KMS-11 (cell line): ENCODE measurements at regions not wholly inside any gene's neighbourhood (a gene's known extent, or its start where the extent isn't known, plus 50 kb on each side); places are given as distances from the start of the nearest gene placed in this dataset.

Experiments used
- H2AFZ ChIP-seq: fragments of 200-600 bp; sonication (generic); 2 replicates; pipeline ENCODE4 v1.6.1; 2016; ENCODE audit warnings: antibody characterized with exemption, mixed run types, low read depth
- H3K27ac ChIP-seq: fragments of 200-600 bp; sonication (generic); 2 replicates; pipeline ENCODE4 v1.6.1; 2016; ENCODE audit warnings: mild to moderate bottlenecking, mixed run types
- H3K27me3 ChIP-seq: fragments of 200-600 bp; sonication (generic); 2 replicates; pipeline ENCODE4 v1.6.1; 2017; ENCODE audit warnings: mild to moderate bottlenecking, low read depth, mixed run types, moderate library complexity; ENCODE audit not compliant: insufficient read depth
- H3K36me3 ChIP-seq: fragments of 200-600 bp; sonication (generic); 2 replicates; pipeline ENCODE4 v1.6.1; 2017; ENCODE audit warnings: mild to moderate bottlenecking, mixed run types; ENCODE audit not compliant: insufficient read depth
- H3K4me1 ChIP-seq: fragments of 200-600 bp; sonication (generic); 2 replicates; pipeline ENCODE4 v1.6.1; 2016; ENCODE audit warnings: mild to moderate bottlenecking, low read depth, mixed run types; ENCODE audit not compliant: poor library complexity, severe bottlenecking
- H3K4me2 ChIP-seq: fragments of 200-600 bp; sonication (generic); 2 replicates; pipeline ENCODE4 v1.7.0; 2016; ENCODE audit warnings: mild to moderate bottlenecking, mixed run types
- H3K4me3 ChIP-seq: fragments of 200-600 bp; sonication (generic); IDR thresholded peaks from 2 replicates; pipeline ENCODE4 v1.6.1; 2017; ENCODE audit warnings: low read depth, low read length, mixed read lengths; ENCODE audit not compliant: insufficient read depth
- H3K79me2 ChIP-seq: fragments of 200-600 bp; sonication (generic); 2 replicates; pipeline ENCODE4 v1.6.1; 2016; ENCODE audit warnings: low read depth, mixed run types; ENCODE audit not compliant: insufficient read depth
- H3K9ac ChIP-seq: fragments of 200-600 bp; sonication (generic); 2 replicates; pipeline ENCODE4 v1.6.1; 2016; ENCODE audit warnings: mild to moderate bottlenecking, mixed run types
- H4K20me1 ChIP-seq: fragments of 200-600 bp; sonication (generic); 2 replicates; pipeline ENCODE4 v1.6.1; 2016; ENCODE audit warnings: mild to moderate bottlenecking, mixed run types; ENCODE audit not compliant: insufficient read depth
- TF ChIP-seq, protein P1 (sequence below): fragments of 200-600 bp; sonication (generic); conservative IDR thresholded peaks from 2 replicates; pipeline ENCODE4 v1.6.1; 2017; ENCODE audit warnings: low read depth, mild to moderate bottlenecking, antibody characterized with exemption, low read length, moderate library complexity, mixed read lengths

DNA sequence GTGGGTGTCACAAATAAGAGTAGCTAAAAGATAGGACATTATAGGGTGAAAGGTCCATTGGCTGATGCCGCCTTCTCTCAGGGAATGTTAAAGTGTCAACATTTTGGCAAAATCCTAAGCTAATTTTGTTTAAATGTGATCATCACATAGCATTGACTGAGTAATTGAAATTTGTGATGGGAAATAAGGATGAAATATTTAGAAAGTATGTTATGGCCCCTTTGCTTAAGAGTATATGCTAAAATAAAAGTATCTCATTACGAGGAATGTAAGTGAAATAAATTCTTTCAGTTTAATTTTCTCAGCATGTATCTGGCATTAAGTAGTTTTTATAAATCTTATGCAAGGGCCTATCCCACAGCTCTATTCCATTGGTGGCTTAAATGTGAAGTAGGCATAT lies 229.2 kb downstream of the PRL start:
- Histone ChIP-seq H3K9ac (no peak overlapping the region), H3K27ac (no peak overlapping the region), H3K79me2 (no peaks in the 10 kb centered on the region), H3K4me3 (no peak overlapping the region), H3K36me3 (no peaks in the 10 kb centered on the region), H3K27me3 (no peaks in the 10 kb centered on the region), H2AFZ (no peak overlapping the region), H3K4me1 (no peaks in the 10 kb centered on the region), H4K20me1 (no peaks in the 10 kb centered on the region), H3K4me2 (no peak overlapping the region)
- TF ChIP-seq, protein P1, sequence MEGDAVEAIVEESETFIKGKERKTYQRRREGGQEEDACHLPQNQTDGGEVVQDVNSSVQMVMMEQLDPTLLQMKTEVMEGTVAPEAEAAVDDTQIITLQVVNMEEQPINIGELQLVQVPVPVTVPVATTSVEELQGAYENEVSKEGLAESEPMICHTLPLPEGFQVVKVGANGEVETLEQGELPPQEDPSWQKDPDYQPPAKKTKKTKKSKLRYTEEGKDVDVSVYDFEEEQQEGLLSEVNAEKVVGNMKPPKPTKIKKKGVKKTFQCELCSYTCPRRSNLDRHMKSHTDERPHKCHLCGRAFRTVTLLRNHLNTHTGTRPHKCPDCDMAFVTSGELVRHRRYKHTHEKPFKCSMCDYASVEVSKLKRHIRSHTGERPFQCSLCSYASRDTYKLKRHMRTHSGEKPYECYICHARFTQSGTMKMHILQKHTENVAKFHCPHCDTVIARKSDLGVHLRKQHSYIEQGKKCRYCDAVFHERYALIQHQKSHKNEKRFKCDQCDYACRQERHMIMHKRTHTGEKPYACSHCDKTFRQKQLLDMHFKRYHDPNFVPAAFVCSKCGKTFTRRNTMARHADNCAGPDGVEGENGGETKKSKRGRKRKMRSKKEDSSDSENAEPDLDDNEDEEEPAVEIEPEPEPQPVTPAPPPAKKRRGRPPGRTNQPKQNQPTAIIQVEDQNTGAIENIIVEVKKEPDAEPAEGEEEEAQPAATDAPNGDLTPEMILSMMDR, result no peak

- no peaks in the 10 kb centered on the region for H4K20me1 ChIP-seq
- H3K27ac ChIP-seq, result no peak overlapping the region
- H3K36me3 ChIP-seq, result no peaks in the 10 kb centered on the region
- H3K79me2 ChIP-seq, result no peaks in the 10 kb centered on the region
- no peak overlapping the region for H3K4me2 ChIP-seq
- no peaks in the 10 kb centered on the region for H3K4me1 ChIP-seq
- no peak overlapping the region for H3K4me3 ChIP-seq
- H2AFZ ChIP-seq, result no peak overlapping the region
- H3K9ac ChIP-seq, result no peak overlapping the region
- TF ChIP-seq, protein P1, result no peak
- H3K27me3 ChIP-seq, result no peaks in the 10 kb centered on the region
These were observed 228.1 kb downstream of the PRL start for GRCh38 chr6:22068561-22069305.

- TF ChIP-seq, protein P1, result no peak
- Histone ChIP-seq H3K4me3 (no peak overlapping the region), H3K79me2 (no peaks in the 10 kb centered on the region), H3K9ac (no peak overlapping the region), H4K20me1 (no peaks in the 10 kb centered on the region), H3K4me1 (no peaks in the 10 kb centered on the region), H3K36me3 (no peaks in the 10 kb centered on the region), H3K4me2 (no peak overlapping the region), H3K27me3 (no peaks in the 10 kb centered on the region), H3K27ac (no peak overlapping the region), H2AFZ (no peak overlapping the region)
These were observed 227.5 kb downstream of the PRL start for GRCh38 chr6:22069306-22069800.

DNA sequence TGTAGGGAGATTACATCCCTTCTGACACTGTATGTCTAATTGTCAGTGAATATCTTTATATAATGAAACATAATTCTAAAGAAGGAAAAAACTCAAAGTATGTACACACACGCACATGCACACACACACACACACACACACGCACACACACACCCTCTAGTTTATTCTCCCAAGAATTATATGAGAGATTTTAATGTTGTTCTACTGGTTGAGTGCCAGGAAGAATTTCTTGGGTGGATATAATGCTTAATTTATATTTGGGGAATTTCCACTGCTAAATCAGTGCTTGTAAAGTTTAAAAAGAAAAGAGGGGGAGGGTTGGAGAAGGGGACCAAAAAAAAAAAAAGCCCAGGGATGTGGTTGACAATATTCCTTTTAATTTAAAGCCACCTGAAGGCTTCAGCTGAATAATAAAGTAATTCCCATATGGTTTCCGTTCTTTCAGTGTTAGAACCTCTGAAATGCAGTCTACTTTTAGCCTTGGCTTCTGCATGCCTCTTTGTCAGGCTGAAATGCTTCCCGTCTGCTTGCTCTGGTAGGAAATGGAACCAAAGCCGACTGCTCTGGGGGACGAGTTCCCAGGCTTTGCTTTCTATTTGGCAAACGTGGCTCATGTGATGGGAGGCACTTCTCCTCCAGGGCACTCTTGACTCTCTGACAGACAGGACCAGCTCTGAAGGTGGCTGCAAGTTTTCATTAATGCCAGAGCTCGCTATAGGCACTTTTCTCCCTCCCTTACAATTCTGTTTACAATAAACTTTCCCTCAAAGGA lies 225.4 kb downstream of the PRL start:
- Histone ChIP-seq H3K27me3 (no peaks in the 10 kb centered on the region), H3K36me3 (no peaks in the 10 kb centered on the region), H3K79me2 (no peaks in the 10 kb centered on the region), H3K9ac (no peak overlapping the region), H3K4me2 (no peak overlapping the region), H2AFZ (no peak overlapping the region), H3K27ac (no peak overlapping the region), H4K20me1 (no peaks in the 10 kb centered on the region), H3K4me1 (no peaks in the 10 kb centered on the region), H3K4me3 (no peak overlapping the region)
- TF ChIP-seq, protein P1, result no peak
